ENCODE measurements at regions not wholly inside any gene's neighbourhood (a gene's known extent, or its start where the extent isn't known, plus 50 kb on each side); places are given as distances from the start of the nearest gene placed in this dataset.

DNA sequence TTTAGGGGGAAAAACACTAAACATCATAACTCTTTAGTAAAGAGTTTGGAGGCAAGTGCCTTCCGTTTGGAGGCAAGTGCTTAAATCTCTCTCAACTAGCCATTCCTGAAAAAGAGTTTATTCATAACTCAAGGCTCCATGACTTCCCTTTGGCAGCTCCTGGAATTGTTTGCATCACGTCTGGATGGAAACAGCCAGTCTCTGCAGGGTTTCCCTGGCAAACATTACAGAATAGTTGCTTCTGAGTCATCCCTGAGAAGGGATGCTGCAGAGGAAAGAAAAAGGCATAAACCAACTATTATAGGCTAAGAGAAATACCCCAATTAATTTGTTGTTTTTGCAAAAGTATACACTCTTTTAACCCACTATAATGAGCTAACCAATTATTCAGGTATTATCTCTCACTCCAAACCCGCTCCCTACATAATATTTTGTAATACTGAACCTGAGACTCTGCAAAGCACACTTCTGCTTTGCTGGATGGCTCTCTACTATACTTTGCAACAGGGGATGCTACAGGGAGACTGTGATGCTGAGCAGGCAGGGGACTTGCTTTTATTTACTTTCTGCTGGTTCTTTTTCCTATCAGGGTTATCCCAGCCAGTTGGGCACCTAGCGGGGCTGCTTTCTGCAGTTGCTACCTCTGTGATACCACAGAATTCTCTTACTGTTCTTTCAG is 497.7 kb downstream of the FUT8 start:
- Histone ChIP-seq H3K79me2 (ENCODE audit: low read length) (no peaks in the 10 kb centered on the region), H3K36me3 (replicated peaks; ENCODE audit: low read depth, low read length) (no peaks in the 10 kb centered on the region), H3K4me2 (ENCODE audit: low read length) (no peak overlapping the region), H3K27ac (ENCODE audit: low read length) (no peak overlapping the region), H3K9me3 (ENCODE audit: insufficient read depth, low read length) (no peaks in the 10 kb centered on the region), H4K20me1 (ENCODE audit: insufficient read depth, low read length) (no peaks in the 10 kb centered on the region), H3K4me1 (ENCODE audit: low read length) (no peaks in the 10 kb centered on the region), H3K9ac (ENCODE audit: low read length) (no peak overlapping the region), H3K4me3 (ENCODE audit: low read length) (no peak overlapping the region), H2AFZ (ENCODE audit: low read depth, low read length) (no peak overlapping the region), H3K27me3 (ENCODE audit: low read depth, low read length) (peaks cover 12% of the 10 kb centered on the region; the same call in 1 of the 2 replicates)
- TF ChIP-seq, protein P1, sequence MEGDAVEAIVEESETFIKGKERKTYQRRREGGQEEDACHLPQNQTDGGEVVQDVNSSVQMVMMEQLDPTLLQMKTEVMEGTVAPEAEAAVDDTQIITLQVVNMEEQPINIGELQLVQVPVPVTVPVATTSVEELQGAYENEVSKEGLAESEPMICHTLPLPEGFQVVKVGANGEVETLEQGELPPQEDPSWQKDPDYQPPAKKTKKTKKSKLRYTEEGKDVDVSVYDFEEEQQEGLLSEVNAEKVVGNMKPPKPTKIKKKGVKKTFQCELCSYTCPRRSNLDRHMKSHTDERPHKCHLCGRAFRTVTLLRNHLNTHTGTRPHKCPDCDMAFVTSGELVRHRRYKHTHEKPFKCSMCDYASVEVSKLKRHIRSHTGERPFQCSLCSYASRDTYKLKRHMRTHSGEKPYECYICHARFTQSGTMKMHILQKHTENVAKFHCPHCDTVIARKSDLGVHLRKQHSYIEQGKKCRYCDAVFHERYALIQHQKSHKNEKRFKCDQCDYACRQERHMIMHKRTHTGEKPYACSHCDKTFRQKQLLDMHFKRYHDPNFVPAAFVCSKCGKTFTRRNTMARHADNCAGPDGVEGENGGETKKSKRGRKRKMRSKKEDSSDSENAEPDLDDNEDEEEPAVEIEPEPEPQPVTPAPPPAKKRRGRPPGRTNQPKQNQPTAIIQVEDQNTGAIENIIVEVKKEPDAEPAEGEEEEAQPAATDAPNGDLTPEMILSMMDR (IDR thresholded peaks at IDR 0.05; ENCODE audit: low read depth, low read length), result no peak
- TF ChIP-seq EZH2phosphoT487 (IDR thresholded peaks at IDR 0.05; ENCODE audit: low read depth), result no peak

DNA sequence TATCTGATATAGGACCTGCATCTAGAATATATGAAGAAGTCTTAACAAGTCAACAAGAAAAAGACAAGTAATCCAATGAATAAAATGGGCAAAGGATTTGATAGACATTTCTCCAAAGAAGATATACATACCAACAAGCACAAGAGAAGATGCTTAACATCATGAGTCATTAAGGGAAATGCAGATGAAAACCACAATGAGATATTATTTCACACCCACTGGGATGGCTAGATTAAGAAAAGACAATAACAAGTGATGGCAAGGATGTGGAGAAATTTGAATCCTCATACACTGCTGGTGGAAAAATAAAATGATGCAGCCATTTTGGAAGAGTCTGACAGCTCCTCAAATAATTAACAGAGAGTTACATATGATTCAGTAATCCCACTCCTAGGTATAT is 502.6 kb downstream of the FUT8 start:
- Histone ChIP-seq H3K4me2 (ENCODE audit: low read length) (no peak overlapping the region), H3K9ac (ENCODE audit: low read length) (no peak overlapping the region), H3K79me2 (ENCODE audit: low read length) (no peaks in the 10 kb centered on the region), H3K9me3 (ENCODE audit: insufficient read depth, low read length) (no peaks in the 10 kb centered on the region), H4K20me1 (ENCODE audit: insufficient read depth, low read length) (no peaks in the 10 kb centered on the region), H3K4me3 (ENCODE audit: low read length) (no peak overlapping the region), H3K36me3 (replicated peaks; ENCODE audit: low read depth, low read length) (no peaks in the 10 kb centered on the region), H3K27me3 (ENCODE audit: low read depth, low read length) (peaks cover 24% of the 10 kb centered on the region; the same call in 1 of the 2 replicates), H3K4me1 (ENCODE audit: low read length) (no peaks in the 10 kb centered on the region), H2AFZ (ENCODE audit: low read depth, low read length) (no peak overlapping the region), H3K27ac (ENCODE audit: low read length) (no peak overlapping the region)
- TF ChIP-seq, protein P1 (IDR thresholded peaks at IDR 0.05; ENCODE audit: low read depth, low read length), result no peak
- no peak for TF ChIP-seq EZH2phosphoT487 (IDR thresholded peaks at IDR 0.05; ENCODE audit: low read depth)

DNA sequence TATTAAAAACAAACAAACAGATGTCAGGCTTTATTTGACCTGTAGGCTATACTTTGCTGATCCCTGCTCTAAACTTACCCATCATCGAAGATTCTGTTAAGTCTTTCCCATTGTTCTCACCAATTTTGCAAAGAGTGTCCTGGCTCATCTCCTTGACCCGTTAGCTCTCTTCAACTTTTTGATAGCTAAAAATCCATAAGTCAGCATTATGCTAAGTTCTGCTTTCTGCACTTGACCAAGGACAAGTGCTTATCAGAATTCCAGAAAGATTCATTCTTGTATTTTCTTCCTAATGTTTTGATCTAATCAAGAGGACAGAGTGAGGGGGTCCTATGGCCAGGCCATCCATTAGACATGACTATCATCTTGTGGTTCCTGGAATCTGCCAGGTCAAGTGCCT is 503.5 kb downstream of the FUT8 start:
- Histone ChIP-seq H4K20me1 (ENCODE audit: insufficient read depth, low read length) (no peaks in the 10 kb centered on the region), H2AFZ (ENCODE audit: low read depth, low read length) (no peak overlapping the region), H3K36me3 (replicated peaks; ENCODE audit: low read depth, low read length) (no peaks in the 10 kb centered on the region), H3K4me1 (ENCODE audit: low read length) (no peaks in the 10 kb centered on the region), H3K4me2 (ENCODE audit: low read length) (no peak overlapping the region), H3K79me2 (ENCODE audit: low read length) (no peaks in the 10 kb centered on the region), H3K9ac (ENCODE audit: low read length) (no peak overlapping the region), H3K27me3 (ENCODE audit: low read depth, low read length) (peaks cover 24% of the 10 kb centered on the region; the same call in 1 of the 2 replicates), H3K27ac (ENCODE audit: low read length) (no peak overlapping the region), H3K9me3 (ENCODE audit: insufficient read depth, low read length) (no peaks in the 10 kb centered on the region), H3K4me3 (ENCODE audit: low read length) (no peak overlapping the region)
- TF ChIP-seq, protein P1 (IDR thresholded peaks at IDR 0.05; ENCODE audit: low read depth, low read length), result no peak
- no peak for TF ChIP-seq EZH2phosphoT487 (IDR thresholded peaks at IDR 0.05; ENCODE audit: low read depth)

DNA sequence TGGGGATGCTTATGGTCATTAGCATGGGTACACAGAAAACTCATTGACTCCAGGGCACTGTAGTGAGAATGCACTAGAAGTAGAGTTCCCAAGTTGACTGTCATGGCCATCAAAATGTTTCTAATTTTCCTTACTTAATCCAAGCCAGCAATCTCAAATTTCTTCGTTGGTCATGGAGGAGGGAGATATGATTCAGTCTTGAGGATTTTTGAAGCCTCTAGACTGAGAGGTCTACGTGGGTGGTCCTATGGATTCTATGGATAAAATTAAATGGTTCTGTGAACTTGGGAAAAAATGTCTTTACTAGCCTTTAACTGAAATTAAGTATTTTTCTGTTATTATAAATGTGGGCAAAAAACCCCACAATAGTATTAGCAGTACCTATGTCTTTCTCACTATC is 508.5 kb downstream of the FUT8 start:
- no peak overlapping the region for H3K27ac ChIP-seq (ENCODE audit: low read length)
- TF ChIP-seq, protein P1 (IDR thresholded peaks at IDR 0.05; ENCODE audit: low read depth, low read length), result no peak
- no peak for TF ChIP-seq EZH2phosphoT487 (IDR thresholded peaks at IDR 0.05; ENCODE audit: low read depth)

More for the DNA sequence above, 508.5 kb downstream of the FUT8 start:
- no peaks in the 10 kb centered on the region for H3K9me3 ChIP-seq (ENCODE audit: insufficient read depth, low read length)
- no peak overlapping the region for H2AFZ ChIP-seq (ENCODE audit: low read depth, low read length)
- H3K9ac ChIP-seq (ENCODE audit: low read length), result no peak overlapping the region
- no peaks in the 10 kb centered on the region for H3K79me2 ChIP-seq (ENCODE audit: low read length)
- H3K4me1 ChIP-seq (ENCODE audit: low read length), result no peaks in the 10 kb centered on the region
- H4K20me1 ChIP-seq (ENCODE audit: insufficient read depth, low read length), result no peaks in the 10 kb centered on the region
- H3K4me3 ChIP-seq (ENCODE audit: low read length), result no peak overlapping the region
- no peaks in the 10 kb centered on the region for H3K36me3 ChIP-seq (replicated peaks; ENCODE audit: low read depth, low read length)
- no peak overlapping the region for H3K4me2 ChIP-seq (ENCODE audit: low read length)
- H3K27me3 ChIP-seq (ENCODE audit: low read depth, low read length), result peaks cover 11% of the 10 kb centered on the region; the same call in 1 of the 2 replicates
